Parathyroid adenoma (tissue), 2 donors: ENCODE measurements at regions not wholly inside any gene's neighbourhood (a gene's known extent, or its start where the extent isn't known, plus 50 kb on each side); places are given as distances from the start of the nearest gene placed in this dataset.

Source experiments
- H2AFZ ChIP-seq: fragments of 300-600 bp; sonication (generic); one replicate; pipeline ENCODE4 v1.7.0; 2017; ENCODE audit warnings: antibody characterized with exemption, mild to moderate bottlenecking
- H3K27ac ChIP-seq: fragments of 300-600 bp; sonication (generic); one replicate; pipeline ENCODE4 v1.7.0; 2017
- H3K27me3 ChIP-seq: fragments of 300-600 bp; sonication (generic); one replicate; pipeline ENCODE4 v1.7.0; 2017; ENCODE audit warnings: low read length; ENCODE audit not compliant: control insufficient read depth, insufficient read depth
- H3K36me3 ChIP-seq: fragments of 300-600 bp; sonication (generic); one replicate; pipeline ENCODE4 v1.7.0; 2017; ENCODE audit warnings: low read length; ENCODE audit not compliant: control insufficient read depth, insufficient read depth
- H3K4me1 ChIP-seq: fragments of 300-600 bp; sonication (generic); one replicate; pipeline ENCODE4 v1.7.0; 2017; ENCODE audit warnings: control low read depth
- H3K4me2 ChIP-seq: fragments of 300-600 bp; sonication (generic); one replicate; pipeline ENCODE4 v1.7.0; 2017; ENCODE audit warnings: low read length
- H3K4me3 ChIP-seq: fragments of 300-600 bp; sonication (generic); one replicate; pipeline ENCODE4 v1.7.0; 2017; ENCODE audit warnings: low read depth, low read length
- H3K79me2 ChIP-seq: fragments of 300-600 bp; sonication (generic); one replicate; pipeline ENCODE4 v1.7.0; 2017; ENCODE audit warnings: control low read depth
- H3K9ac ChIP-seq: fragments of 300-600 bp; sonication (generic); one replicate; pipeline ENCODE4 v1.7.0; 2017; ENCODE audit warnings: mild to moderate bottlenecking
- H3K9me3 ChIP-seq: fragments of 300-600 bp; sonication (generic); one replicate; pipeline ENCODE4 v1.7.0; 2017; ENCODE audit warnings: low read length; ENCODE audit not compliant: control insufficient read depth
- TF ChIP-seq, protein P1 (sequence below): fragments of 300-600 bp; sonication (generic); IDR thresholded peaks from one replicate; pipeline ENCODE4 v1.7.0; 2017; ENCODE audit warnings: antibody characterized with exemption, mild to moderate bottlenecking
- donor health status: primary hyperparathyroidism.

DNA sequence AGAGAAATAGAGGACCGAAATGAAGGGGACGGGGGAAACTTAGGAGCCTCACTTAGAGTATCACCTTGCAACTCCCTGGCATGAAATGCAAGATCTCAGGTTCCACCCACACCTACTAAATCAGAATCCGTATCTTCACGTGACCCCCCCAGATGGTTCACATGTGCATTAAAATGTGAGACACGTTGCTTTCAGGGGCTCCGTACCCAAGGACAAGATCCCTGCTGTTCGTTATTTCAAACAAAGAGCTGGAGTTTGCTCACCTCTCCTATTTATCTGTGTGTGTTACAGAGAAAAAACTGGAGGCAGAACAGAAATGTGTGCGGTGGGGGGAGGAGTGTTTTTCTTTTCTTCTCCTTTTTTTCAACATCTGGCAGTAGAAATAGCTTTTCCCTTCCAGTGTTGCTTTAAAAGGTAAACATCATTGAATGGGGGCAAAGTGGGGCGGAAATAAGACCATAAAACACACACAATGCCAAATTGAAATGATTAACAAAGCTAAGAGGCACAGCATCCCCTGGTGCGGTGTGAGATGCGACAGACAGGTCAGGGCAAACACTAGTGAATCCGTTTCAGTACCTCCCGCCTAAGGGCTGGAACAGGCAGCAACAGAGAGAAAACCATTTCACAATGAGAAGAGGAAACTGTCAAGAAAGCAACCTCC is 145.4 kb downstream of the SOX9 start:
- no peak overlapping the region for H3K9ac ChIP-seq
- TF ChIP-seq, protein P1, sequence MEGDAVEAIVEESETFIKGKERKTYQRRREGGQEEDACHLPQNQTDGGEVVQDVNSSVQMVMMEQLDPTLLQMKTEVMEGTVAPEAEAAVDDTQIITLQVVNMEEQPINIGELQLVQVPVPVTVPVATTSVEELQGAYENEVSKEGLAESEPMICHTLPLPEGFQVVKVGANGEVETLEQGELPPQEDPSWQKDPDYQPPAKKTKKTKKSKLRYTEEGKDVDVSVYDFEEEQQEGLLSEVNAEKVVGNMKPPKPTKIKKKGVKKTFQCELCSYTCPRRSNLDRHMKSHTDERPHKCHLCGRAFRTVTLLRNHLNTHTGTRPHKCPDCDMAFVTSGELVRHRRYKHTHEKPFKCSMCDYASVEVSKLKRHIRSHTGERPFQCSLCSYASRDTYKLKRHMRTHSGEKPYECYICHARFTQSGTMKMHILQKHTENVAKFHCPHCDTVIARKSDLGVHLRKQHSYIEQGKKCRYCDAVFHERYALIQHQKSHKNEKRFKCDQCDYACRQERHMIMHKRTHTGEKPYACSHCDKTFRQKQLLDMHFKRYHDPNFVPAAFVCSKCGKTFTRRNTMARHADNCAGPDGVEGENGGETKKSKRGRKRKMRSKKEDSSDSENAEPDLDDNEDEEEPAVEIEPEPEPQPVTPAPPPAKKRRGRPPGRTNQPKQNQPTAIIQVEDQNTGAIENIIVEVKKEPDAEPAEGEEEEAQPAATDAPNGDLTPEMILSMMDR, result no peak

DNA sequence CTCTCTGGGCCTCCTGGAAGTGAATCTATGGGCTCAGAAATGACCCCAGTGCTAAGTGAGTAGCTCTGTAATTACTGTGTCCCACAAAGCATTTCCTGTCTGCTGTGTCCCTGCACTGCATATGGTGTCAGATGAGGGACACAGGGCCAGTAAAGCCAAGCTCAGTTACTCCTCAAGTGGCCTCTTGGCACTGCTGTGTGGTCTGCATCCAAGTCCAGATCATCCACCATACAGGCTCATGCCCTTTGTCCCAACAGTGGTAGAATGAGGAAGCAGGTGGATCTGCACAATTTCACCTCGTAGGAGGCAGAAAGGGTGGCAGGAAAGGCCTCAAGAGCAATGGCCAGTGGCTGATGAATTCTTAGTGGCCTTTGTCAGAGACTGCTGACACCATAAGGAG is 146.8 kb downstream of the SOX9 start:
- no peak overlapping the region for H2AFZ ChIP-seq
- H3K4me3 ChIP-seq, result no peak overlapping the region
- TF ChIP-seq, protein P1, result no peak

More for the DNA sequence above, 145.4 kb downstream of the SOX9 start:
- Histone ChIP-seq H3K27me3 (no peaks in the 10 kb centered on the region), H3K4me2 (no peak overlapping the region), H3K79me2 (no peaks in the 10 kb centered on the region), H3K36me3 (no peaks in the 10 kb centered on the region), H3K4me3 (no peak overlapping the region), H3K27ac (no peak overlapping the region), H2AFZ (no peak overlapping the region), H3K9me3 (no peaks in the 10 kb centered on the region), H3K4me1 (no peaks in the 10 kb centered on the region)

DNA sequence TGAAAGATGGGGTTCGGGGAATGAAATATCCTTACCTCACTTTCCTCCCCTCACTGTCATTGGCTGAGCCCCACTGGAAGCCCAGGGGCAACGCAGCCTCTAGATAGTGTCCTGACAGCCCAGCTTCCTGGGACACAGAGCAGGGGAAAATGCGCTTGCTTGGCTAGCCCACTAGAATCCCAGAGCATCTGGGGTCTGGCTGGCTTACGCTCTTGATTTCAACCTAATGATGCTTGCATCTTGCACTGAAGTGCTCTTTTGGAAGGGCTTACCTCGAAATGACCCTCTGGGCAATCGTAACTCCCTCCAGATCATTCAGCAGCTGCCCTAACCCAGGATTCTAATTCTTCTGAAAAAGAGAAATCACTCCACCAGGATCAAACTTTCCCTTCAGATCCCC is 147.6 kb downstream of the SOX9 start:
- Histone ChIP-seq H3K79me2 (no peaks in the 10 kb centered on the region), H3K4me1 (no peaks in the 10 kb centered on the region), H2AFZ (no peak overlapping the region), H3K9ac (no peak overlapping the region), H3K9me3 (no peaks in the 10 kb centered on the region), H3K4me2 (no peak overlapping the region), H3K27me3 (no peaks in the 10 kb centered on the region), H3K27ac (no peak overlapping the region), H3K4me3 (no peak overlapping the region), H3K36me3 (no peaks in the 10 kb centered on the region)
- TF ChIP-seq, protein P1, result no peak

More for the DNA sequence above, 146.8 kb downstream of the SOX9 start:
- Histone ChIP-seq H3K4me2 (no peak overlapping the region), H3K36me3 (no peaks in the 10 kb centered on the region), H3K27me3 (no peaks in the 10 kb centered on the region), H3K9ac (no peak overlapping the region), H3K27ac (no peak overlapping the region), H3K79me2 (no peaks in the 10 kb centered on the region), H3K4me1 (no peaks in the 10 kb centered on the region), H3K9me3 (no peaks in the 10 kb centered on the region)

DNA sequence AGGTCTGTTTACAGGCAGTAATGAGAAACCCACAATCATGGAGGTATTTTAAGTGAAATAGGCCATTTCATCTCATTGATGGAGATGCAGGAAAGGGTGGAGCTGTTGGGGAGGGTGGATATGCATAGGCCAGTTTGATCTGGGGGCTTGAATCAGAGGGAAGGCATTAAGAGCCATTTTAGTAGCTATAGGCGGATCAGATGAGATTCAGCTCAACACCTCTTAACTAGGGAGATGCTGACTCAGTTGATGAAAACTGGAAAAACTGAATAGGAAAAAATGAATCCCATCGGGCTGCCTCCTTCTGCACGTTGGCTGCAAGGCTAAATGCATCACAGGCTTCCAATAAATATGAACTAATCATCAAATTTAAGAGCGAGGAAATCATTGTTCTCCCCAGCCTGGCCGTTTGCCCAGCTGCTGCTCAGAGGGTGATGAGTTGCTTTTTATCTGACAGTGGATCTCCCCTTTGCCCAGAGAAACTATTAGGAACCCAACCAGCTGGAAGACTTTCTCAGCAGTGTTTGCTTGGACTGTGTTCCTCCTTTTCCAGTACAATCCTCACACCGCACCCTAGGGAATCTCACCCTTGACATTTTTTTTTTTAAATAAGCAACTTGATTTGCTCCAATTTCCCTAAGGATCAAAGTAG is 149.6 kb downstream of the SOX9 start:
- TF ChIP-seq, protein P1, result no peak
- Histone ChIP-seq H3K79me2 (no peaks in the 10 kb centered on the region), H3K27ac (no peak overlapping the region), H3K36me3 (no peaks in the 10 kb centered on the region), H3K4me2 (no peak overlapping the region), H3K9me3 (no peaks in the 10 kb centered on the region), H2AFZ (no peak overlapping the region), H3K4me1 (no peaks in the 10 kb centered on the region), H3K9ac (no peak overlapping the region), H3K4me3 (no peak overlapping the region), H3K27me3 (no peaks in the 10 kb centered on the region)

DNA sequence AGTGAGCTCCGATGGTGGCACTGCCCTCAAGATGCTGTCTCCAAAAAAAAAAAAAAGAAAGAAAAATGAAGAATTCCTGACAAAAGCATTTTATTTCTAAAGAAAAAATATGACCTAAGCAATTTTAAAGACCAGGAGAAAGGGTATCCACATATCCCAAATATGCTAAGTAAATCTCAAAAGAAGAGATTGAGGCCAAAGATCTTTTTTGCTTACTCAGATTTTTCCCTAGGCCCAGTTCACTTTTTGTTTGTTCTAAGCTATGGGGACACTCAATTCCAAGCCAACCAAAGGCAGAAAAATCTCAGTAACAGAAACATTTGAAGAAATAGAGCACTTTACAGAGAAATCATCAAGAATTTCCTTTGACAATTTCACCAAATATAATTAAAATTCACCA is 150.8 kb downstream of the SOX9 start:
- no peak overlapping the region for H3K4me3 ChIP-seq
- no peak overlapping the region for H3K9ac ChIP-seq
- H2AFZ ChIP-seq, result no peak overlapping the region
- no peaks in the 10 kb centered on the region for H3K4me1 ChIP-seq
- no peaks in the 10 kb centered on the region for H3K9me3 ChIP-seq
- H3K27ac ChIP-seq, result no peak overlapping the region
- no peaks in the 10 kb centered on the region for H3K36me3 ChIP-seq
- TF ChIP-seq, protein P1, result no peak
- H3K4me2 ChIP-seq, result no peak overlapping the region
- no peaks in the 10 kb centered on the region for H3K79me2 ChIP-seq
- H3K27me3 ChIP-seq, result no peaks in the 10 kb centered on the region
